B cell (primary cell): ENCODE measurements at regions not wholly inside any gene's neighbourhood (a gene's known extent, or its start where the extent isn't known, plus 50 kb on each side); places are given as distances from the start of the nearest gene placed in this dataset.

Experiments
- ATAC-seq: fragments of 200-7000 bp; cut with Tn5 transposase; one replicate; pipeline ENCODE4 v1.10.0; 2021; ENCODE audit warnings: low read depth, mild to moderate bottlenecking, moderate number of reproducible peaks, moderate library complexity
- CTCF ChIA-PET: fragments of 350-600 bp; sonication (Branson Sonifier 250); formaldehyde crosslinking; loops from one replicate; lab custom pipeline; 2021; ENCODE audit warnings: antibody characterized with exemption, inconsistent platforms; lab: Charles Lee
- POLR2A ChIA-PET: fragments of 350-600 bp; sonication (Branson Sonifier 250); formaldehyde crosslinking; loops from one replicate; lab custom pipeline; 2021; ENCODE audit warnings: antibody characterized with exemption; lab: Charles Lee
- DNase-seq: peaks from one replicate; pipeline ENCODE4 v3.0.0; 2013
- H2AFZ ChIP-seq: 2 replicates; pipeline ENCODE4 v1.6.1; 2012; ENCODE audit warnings: mild to moderate bottlenecking, low read depth, low read length; ENCODE audit not compliant: insufficient read depth, poor library complexity, severe bottlenecking
- H3K27ac ChIP-seq, 2 donors: 1 replicate in 1 of 2; 2 replicates in 1 of 2; pipeline ENCODE4 v1.5.1; 2012 to 2013; ENCODE audit warnings: low read length in 2 of 2, mild to moderate bottlenecking in 2 of 2, moderate library complexity in 1 of 2
- H3K27me3 ChIP-seq, 4 experiments: fragments of 200-600 bp in 1 of 4; sonication (generic) in 1 of 4; replicated peaks in 1 of 4; 1 replicate in 2 of 4; 2 replicates in 2 of 4; pipeline versions ENCODE4 v1.6.1 to v1.7.0; 2013 to 2016; ENCODE audit warnings: low read length in 3 of 4, mild to moderate bottlenecking in 2 of 4, mixed read lengths in 1 of 4, moderate library complexity in 1 of 4; ENCODE audit not compliant: insufficient read depth in 4 of 4, control insufficient read depth in 3 of 4; ENCODE audit errors: control extremely low read depth in 1 of 4
- H3K36me3 ChIP-seq, 2 experiments: replicated peaks in 1 of 2; 1 replicate in 1 of 2; 2 replicates in 1 of 2; pipeline versions ENCODE4 v1.6.1 to v1.7.1; 2013; ENCODE audit warnings: low read length in 1 of 2; ENCODE audit not compliant: insufficient read depth in 2 of 2, control insufficient read depth in 1 of 2; ENCODE audit errors: control extremely low read depth in 1 of 2, extremely low read depth in 1 of 2
- H3K4me1 ChIP-seq, 2 donors: fragments of 200-600 bp in 1 of 2; sonication (generic) in 1 of 2; 1 replicate in 1 of 2; 2 replicates in 1 of 2; pipeline versions ENCODE4 v1.5.1 to v1.6.1; 2013 to 2017; ENCODE audit warnings: low read length in 2 of 2; ENCODE audit not compliant: control insufficient read depth in 2 of 2, insufficient read depth in 2 of 2
- H3K4me2 ChIP-seq: replicated peaks from 2 replicates; pipeline ENCODE3; 2012; ENCODE audit warnings: mild to moderate bottlenecking, low read depth, low read length; ENCODE audit not compliant: poor library complexity, severe bottlenecking
- H3K4me3 ChIP-seq, 5 experiments: fragments of 200-600 bp in 1 of 5; sonication (generic) in 1 of 5; 1 replicate in 3 of 5; 2 replicates in 2 of 5; pipeline versions ENCODE4 v1.5.1 to v1.7.0; 2011 to 2016; ENCODE audit warnings: low read length in 4 of 5, mild to moderate bottlenecking in 4 of 5, low read depth in 2 of 5, control low read depth in 1 of 5, moderate library complexity in 1 of 5; ENCODE audit not compliant: insufficient read depth in 1 of 5; ENCODE audit errors: control extremely low read depth in 1 of 5, extremely low read depth in 1 of 5
- H3K79me2 ChIP-seq: fragments of 200-600 bp; sonication (generic); one replicate; pipeline ENCODE4 v1.6.0; 2016; ENCODE audit warnings: low read length; ENCODE audit not compliant: control insufficient read depth, insufficient read depth
- H3K9ac ChIP-seq: fragments of 200-600 bp; sonication (generic); 2 replicates; pipeline ENCODE4 v1.6.1; 2017; ENCODE audit warnings: mild to moderate bottlenecking, low read length, moderate library complexity
- H3K9me3 ChIP-seq, 3 donors: one replicate each; pipeline versions ENCODE4 v1.6.1 to v1.7.1; 2013; ENCODE audit warnings: low read length in 2 of 3; ENCODE audit not compliant: control insufficient read depth in 2 of 3, insufficient read depth in 1 of 3; ENCODE audit errors: control extremely low read depth in 1 of 3
- H4K20me1 ChIP-seq: 2 replicates; pipeline ENCODE4 v1.6.0; 2012; ENCODE audit warnings: mild to moderate bottlenecking, low read length; ENCODE audit not compliant: insufficient read depth, control insufficient read depth, poor library complexity, severe bottlenecking
- H3K27ac Mint-ChIP-seq: one replicate; pipeline ENCODE4 v1.8.0; 2021; ENCODE audit warnings: mixed read lengths
- H3K27me3 Mint-ChIP-seq: one replicate; pipeline ENCODE4 v1.8.0; 2021; ENCODE audit warnings: mixed read lengths
- H3K4me1 Mint-ChIP-seq: one replicate; pipeline ENCODE4 v1.8.0; 2021; ENCODE audit warnings: mixed read lengths
- H3K4me3 Mint-ChIP-seq: one replicate; pipeline ENCODE4 v1.8.0; 2021; ENCODE audit warnings: mixed read lengths
- H3K9me3 Mint-ChIP-seq: one replicate; pipeline ENCODE4 v1.8.0; 2022; ENCODE audit warnings: mixed read lengths; ENCODE audit not compliant: insufficient read depth
- CTCF ChIP-seq: fragments of 200-600 bp; IDR thresholded peaks from one replicate; pipeline ENCODE4 v1.8.0; 2022; ENCODE audit warnings: antibody characterized with exemption, mild to moderate bottlenecking
- EZH2 ChIP-seq: IDR thresholded peaks from 2 replicates; pipeline ENCODE4 v1.6.1; 2012; ENCODE audit warnings: borderline replicate concordance, low read depth, mild to moderate bottlenecking, moderate library complexity, low read length; ENCODE audit not compliant: insufficient read depth, poor library complexity, severe bottlenecking
- WGBS: methylation state at CpG from one replicate; pipeline ENCODE4 v1.1.5; 2013; ENCODE audit warnings: missing lambda C conversion rate; ENCODE audit not compliant: insufficient coverage; 5-methylcytosine and 5-hydroxymethylcytosine counted together
- intact Hi-C: fragments of 100-400 bp; cut with micrococcal nuclease; formaldehyde crosslinking; loops from one replicate; pipeline ENCODE4 v1.10.0; 2022

GRCh38 chr22:44601725-44602124, 100.3 kb upstream of the PRR5 start:
- ChIA-PET POLR2A (no interaction called here), CTCF (interaction anchor here (0.6 kb wide), 1 partner anchor 446 kb away, joined by 4 read pairs; no protein-coding TSS in a partner anchor)
- Mint-ChIP-seq H3K9me3 (no peaks in the 10 kb centered on the region), H3K4me1 (no peaks in the 10 kb centered on the region), H3K27me3 (peaks cover 22% of the 10 kb centered on the region), H3K4me3 (no peak overlapping the region), H3K27ac (no peak overlapping the region)
- DNase-seq (no peak), ATAC-seq (no peak)
- no peak overlapping the region for H3K9ac ChIP-seq
- H3K27me3 ChIP-seq: peaks cover 0 to 10% (median 0%) of the 10 kb centered on the region in 4 experiments
- H3K4me2 ChIP-seq: no peak overlapping the region
- H3K4me3 ChIP-seq: no peak overlapping the region
- H3K9me3 ChIP-seq: no peaks in the 10 kb centered on the region
- H3K36me3 ChIP-seq: no peaks in the 10 kb centered on the region
- no peak overlapping the region for H3K27ac ChIP-seq
- H4K20me1 ChIP-seq: no peaks in the 10 kb centered on the region
- H2AFZ ChIP-seq: no peak overlapping the region
- TF ChIP-seq CTCF: no peak
- no peak for TF ChIP-seq EZH2
- H3K79me2 ChIP-seq: no peaks in the 10 kb centered on the region
- H3K4me1 ChIP-seq: no peaks in the 10 kb centered on the region
- intact Hi-C loops: no loop called here
- 94% methylated on average over 2 of the region's 5 CpGs for WGBS

- Histone ChIP-seq H3K4me3 (no peak overlapping the region), H3K27ac (no peak overlapping the region), H4K20me1 (no peaks in the 10 kb centered on the region), H3K9me3 (no peaks in the 10 kb centered on the region), H3K27me3 (peaks cover 0 to 10% (median 0%) of the 10 kb centered on the region in 4 experiments), H2AFZ (no peak overlapping the region), H3K9ac (no peak overlapping the region), H3K4me2 (no peak overlapping the region), H3K4me1 (no peaks in the 10 kb centered on the region), H3K79me2 (no peaks in the 10 kb centered on the region), H3K36me3 (no peaks in the 10 kb centered on the region)
- ChIA-PET CTCF (no interaction called here), POLR2A (no interaction called here)
- intact Hi-C loops: no loop called here
- DNase-seq: no peak
- TF ChIP-seq CTCF (no peak), EZH2 (no peak)
- peaks cover 23% of the 10 kb centered on the region for H3K27me3 Mint-ChIP-seq
- H3K27ac Mint-ChIP-seq: no peak overlapping the region
- no peak for ATAC-seq
- H3K4me1 Mint-ChIP-seq: no peaks in the 10 kb centered on the region
- no peak overlapping the region for H3K4me3 Mint-ChIP-seq
- 97% methylated on average over 6 of the region's 7 CpGs for WGBS
- H3K9me3 Mint-ChIP-seq: no peaks in the 10 kb centered on the region
Measured at GRCh38 chr22:44601189-44601588, 100.8 kb upstream of the PRR5 start.
